Stimulated activated CD8-positive, alpha-beta memory T cell treated with anti-CD3 and anti-CD28 coated beads, Interleukin-2, amount 100 ng/mL, for 48 hours (primary cell): ENCODE measurements at regions not wholly inside any gene's neighbourhood (a gene's known extent, or its start where the extent isn't known, plus 50 kb on each side); places are given as distances from the start of the nearest gene placed in this dataset.
"Not testable (repeated sequence)": the region's sequence is repeated elsewhere in the genome, so short reads cannot be mapped to it uniquely, and the experiment has no call there.

Experiments used
- DNase-seq, 2 donors: peaks; one replicate each; pipeline ENCODE4 v3.0.0-alpha.2; 2020; ENCODE audit warnings: low read depth in 2 of 2

DNA sequence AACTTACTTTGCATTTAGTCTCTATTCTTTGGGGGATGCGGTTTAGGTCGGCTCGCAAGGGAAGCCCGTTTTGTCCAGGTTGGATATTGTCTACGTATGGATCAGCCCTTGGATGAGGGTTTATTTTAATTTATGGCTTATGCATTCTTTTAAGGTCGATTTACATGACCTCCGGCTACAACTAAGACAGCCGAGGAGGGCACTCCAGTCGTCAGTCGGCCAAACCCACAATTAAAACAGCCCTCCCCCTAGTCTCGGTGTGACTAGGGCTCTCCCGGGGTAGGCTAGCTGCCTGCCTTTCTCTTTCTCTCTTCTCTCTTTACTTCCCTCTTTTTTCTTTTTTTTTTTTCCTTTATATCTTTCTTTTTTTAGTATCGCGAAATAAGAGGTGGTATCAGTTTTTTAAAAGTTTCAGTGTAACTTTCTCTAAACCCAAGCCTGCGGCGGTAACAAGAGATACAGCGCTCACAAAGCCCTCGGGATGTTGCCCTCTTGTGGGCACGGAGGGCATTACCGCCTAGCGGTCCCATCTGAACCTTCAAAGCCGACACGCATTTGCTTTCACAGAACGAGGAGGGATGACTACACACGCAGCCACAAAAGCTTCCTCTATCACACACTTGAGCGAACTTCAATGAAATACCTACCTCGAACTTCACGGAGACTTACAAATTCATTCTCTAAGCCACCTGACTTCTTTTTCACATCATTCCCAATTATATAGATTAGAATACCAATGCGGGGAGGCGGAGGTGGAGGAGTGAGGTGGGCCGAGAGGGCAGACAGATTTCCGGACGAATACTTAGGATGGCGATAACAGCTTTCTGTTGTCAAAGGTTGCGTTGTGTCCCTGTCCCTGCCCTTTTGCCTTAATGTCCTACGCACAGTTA is 132.3 kb upstream of the C11orf58 start:
- DNase-seq = peak; percentile 68 to 82

DNA sequence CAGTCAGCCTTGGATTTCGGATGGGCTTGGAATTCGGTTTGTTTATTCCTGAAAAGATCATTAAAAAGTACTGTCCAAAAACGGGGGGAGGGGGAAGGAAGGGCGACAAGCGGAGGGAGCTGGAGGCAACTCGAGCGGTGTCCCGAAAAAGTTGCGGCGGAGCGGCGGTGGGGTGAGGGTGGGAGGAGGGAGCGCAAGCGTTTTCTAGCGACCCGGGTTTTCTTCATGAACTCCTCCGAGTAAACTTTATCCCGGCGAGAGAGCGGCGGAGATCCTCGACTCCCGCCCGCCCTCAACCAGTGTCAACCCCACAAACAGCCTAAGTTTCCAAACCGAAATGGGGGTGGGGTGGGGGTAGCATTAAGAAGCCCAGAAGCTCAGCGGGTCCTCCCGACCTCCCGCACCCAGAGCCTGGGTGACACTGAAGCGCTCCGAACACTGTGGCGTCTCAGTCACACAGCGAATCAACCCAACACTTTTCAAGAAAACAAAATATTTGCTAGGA is 133.0 kb upstream of the C11orf58 start:
- no peak for DNase-seq

DNA sequence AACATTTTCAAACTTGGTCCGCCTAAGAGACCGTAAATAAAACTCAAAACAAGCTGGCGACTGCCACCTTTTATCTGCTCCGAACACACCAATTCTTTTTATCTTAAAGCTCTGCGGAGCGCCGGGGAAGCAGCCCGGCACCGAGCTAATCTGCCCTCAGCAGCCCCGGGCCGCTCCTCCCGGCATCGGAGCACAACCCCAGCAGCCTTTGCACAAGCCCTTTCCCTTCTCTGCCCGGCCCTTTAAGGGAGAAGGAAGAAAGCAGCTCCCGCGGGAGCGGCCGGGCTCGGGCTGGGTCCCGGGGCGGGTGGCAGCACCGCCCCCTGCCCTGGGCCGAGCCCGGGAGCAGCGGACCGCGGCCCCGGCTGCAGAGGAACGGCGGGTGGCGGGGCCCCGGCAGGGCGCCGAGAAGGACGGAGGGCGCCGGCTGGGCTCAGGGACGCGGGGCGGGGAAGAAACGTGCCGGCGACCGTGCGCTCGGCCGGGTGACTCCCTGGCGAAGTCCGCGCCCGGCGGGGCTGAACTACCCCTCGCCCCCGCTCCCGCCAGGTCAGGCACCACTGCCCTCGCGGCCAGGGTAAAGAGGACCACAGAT is 133.6 kb upstream of the C11orf58 start:
- no peak for DNase-seq

DNA sequence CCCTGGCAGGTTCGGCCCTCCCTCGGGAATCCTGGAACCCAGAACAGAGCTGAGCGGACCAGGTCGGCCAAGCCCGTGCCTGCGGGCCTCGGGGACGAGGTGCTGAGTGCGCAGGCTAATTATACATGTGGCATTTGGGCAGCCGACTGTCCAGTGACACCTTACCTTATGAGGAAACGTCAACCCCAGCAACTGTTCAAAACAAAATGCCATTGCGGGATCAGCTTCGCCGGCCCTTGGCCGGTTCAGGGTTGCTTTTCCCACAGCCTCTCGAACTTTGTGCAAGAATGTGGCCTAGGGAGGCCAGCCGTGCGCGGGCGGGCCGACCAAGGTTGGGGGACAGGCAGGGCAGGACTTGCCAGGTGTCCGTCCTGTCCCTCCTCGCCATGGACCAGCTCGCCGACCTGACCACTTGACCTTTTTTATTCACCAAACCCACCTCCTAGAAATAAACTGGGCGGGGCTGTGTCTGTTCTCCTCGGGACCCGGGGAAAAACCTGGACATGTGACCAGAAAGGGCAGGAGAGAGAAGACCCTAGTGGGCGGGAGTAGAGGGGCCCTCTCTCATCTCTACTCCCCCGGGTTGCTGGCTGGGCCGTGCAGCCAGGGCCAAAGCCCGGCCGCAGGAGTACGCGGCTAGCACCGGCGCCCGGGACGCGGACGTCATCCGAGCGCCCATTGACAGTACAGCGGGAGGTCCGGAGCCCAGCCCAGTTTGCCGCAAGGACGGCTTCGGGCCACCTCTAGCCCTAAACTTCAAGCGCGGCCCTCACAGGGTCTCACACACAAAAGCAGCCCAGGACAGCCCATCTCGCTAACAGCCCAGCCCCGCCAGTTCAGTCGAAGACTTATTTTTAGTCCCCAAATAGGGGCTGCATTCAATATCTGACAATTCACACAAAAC is 134.3 kb upstream of the C11orf58 start:
- DNase-seq = no peak

DNA sequence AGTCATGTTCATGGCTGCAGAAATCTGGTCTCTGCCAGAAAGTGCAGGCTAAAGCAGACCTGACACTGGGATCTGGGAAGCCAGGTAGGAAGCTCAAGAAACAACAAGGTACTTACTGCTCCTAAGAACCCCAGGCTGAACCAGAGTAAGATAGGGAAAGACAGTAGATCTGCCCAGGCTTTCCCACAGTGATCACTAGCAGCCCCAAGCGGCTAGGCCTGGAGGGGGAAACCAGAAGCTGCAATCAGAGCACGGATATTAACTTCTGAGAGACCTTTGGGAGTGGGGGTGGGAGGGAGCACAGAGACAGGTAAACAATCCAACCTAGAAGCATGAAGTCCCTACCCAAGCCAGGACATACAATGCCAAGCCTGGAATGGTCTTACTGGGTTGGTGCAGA is 135.2 kb upstream of the C11orf58 start:
- no peak for DNase-seq

DNA sequence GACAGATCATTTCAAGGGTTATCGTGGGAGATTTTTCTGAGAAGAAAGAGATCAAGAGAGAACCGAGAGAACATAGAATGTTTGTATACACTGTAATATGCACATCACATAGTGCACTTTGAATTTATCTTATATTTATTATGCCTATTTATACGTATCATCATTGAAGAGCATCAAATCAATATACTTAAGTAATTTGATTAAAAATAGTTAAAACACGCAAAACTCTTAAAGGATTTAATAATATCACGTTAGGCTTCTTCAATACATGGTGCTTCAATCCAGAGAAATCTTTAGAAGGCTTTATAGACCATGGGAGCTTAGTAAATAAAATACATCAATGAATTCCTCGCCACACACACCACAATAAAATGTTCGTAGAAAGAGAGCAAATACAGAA is 139.5 kb upstream of the C11orf58 start:
- DNase-seq = no peak

DNA sequence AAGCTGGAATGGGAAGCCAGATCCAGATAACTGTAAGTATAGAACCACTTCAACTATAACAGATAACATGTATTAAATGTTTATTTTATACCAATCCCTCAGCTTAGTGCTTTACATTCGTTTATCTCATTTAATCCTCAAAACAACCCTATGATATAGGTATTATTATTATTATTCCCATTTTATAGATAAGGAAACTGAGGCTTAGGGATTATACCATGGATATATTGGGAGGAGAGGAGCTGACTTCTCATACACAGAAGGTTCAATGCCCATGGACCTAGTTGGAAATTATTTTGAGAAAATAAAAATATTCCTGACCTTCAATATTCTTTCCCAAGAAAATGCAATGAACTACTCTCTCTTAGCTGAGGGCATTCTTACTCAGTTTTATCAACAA is 140.4 kb upstream of the C11orf58 start:
- DNase-seq = no peak

DNA sequence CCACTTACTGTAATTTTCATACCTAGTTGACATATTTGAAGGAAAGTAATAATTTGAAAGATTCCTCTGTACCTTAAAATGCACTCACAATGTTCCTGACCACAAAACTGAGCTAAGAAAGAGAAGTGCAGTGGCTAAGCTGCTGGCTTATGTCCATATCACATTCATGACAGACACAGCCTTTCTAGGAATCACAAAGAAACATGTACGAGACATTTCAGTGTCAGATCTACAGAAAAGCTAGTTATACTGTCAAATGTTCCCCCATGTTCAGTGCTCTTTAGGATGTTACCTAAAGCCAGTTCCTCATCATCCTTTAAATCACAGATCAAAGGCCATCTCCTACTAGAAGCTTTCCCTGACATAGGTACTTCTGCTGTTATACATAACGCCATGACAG is 142.2 kb upstream of the C11orf58 start:
- no peak for DNase-seq

DNA sequence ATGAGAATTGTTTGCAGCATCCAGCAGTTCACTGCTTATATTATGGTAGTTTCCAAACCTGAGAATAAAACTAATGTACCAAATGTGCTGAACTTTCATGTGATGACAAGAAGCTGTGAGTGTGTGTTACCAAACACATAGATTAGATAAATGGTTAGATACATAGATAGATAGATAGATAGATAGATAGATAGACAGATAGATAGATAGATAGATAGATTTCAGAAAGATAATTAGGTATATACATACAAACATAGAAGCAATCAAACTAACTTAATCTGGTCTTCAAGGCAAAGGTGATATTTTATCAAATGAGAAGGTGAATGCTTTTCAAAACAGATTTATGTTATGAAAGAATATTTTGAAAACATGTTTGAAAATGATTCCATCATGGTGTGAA is 147.3 kb upstream of the C11orf58 start:
- DNase-seq = no peak

DNA sequence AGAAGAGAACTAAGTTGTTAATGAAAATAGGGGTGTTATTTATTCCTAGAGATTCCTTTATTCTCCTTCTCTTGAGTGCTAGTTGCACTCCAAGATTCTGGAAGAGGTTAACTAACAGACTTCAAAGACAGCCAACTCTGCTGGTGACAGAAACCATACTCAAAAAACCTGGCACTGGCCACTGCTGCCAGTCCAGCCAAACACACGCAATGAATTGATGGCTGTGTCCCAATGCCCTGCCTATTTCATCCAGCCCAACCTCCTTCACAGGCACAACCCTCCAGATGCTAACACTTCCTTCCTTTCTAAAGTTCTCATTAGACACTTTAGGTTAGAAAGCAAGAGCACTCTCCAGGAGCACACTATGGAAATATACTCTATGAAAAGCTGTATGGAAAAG is 150.8 kb upstream of the C11orf58 start:
- DNase-seq = no peak

DNA sequence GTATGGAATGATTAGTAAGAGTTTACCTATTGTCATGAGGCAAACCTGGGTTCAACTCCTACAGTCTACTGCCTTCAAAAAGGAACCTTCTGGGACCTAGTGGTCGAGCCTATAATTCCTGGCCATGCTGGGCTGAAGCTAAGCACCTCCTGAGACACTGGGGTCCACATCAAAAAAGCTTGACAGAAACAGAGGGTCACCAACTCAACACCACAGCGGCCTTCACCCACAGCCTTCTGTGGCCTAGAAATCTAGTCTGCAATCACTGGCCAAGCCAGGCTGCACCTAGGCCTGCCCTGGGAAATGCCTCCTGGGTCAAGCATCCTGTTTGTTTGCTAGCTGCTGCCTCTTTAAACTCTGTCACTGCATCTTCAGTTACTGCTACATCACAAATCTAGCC is 153.9 kb upstream of the C11orf58 start:
- DNase-seq = no peak

DNA sequence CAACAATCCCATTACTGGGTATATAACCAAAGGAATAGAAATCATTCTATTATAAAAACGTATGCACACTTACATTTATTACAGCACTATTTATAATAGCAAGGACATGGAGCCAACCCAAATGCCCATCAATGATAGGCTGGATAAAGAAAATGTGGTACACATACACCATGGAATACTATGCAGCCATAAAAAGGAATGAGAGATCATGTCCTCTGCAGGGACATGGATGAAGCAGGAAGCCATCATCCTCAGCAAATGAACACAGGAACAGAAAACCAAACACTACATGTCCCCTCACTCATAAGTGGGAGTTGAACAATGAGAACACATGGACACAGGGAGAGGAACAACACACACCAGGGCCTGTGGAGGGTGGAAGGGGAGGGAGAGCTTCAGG is 157.4 kb upstream of the C11orf58 start:
- DNase-seq = not testable (repeated sequence)

DNA sequence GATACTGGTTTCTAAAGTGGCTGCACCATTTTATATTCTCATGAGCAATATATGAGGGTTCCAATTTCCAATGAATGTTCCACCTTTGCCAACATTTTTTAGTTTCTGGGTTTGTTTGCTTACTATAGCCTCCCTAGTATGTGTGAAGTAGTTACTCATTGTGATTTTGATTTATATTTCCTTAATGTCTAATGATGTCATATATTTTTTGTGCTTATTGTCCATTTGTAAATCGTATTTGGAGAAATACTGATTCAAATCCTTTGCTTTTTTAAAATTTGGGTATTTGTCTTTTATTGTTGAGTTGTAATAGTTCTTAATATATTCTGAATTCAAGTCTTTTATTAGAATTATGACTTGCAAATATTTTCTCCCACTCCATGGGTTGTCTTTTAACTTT is 161.0 kb upstream of the C11orf58 start:
- no peak for DNase-seq

DNA sequence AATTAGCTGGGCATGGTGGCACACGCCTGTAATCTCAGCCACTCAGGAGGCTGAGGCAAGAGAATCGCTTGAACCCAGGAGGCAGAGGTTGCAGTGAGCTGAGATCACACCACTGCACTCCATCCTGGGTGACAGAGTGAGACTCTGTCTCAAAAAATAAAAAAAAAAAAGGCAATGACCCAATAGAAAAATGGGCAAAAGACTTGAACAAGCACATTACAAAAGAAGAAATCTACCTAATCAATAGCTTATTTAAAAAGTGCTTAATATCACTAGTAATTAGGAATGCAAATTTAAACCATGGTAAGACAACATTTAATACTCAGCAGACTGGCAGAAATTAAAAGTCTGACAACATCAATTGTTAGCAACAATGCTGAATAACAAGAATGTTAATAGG is 163.6 kb upstream of the C11orf58 start:
- not testable (repeated sequence) for DNase-seq

DNA sequence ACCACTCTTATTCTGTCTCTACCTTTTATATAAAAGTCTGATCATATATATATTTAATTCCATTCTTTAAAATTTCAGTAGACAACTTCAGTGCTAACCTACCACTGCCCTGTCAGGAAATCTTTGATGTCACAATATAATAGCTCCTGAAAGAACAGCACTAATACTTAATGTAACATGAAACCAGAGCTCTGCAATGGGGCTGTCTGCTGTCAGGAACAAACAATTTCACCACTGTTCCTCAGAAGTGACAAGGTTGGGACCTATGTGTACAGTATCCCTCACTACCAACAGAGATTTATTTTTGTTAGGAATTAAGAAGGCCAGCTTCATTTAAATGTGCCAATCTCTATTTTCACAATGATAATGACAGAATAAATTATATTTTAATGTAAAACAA is 165.5 kb upstream of the C11orf58 start:
- DNase-seq = no peak

DNA sequence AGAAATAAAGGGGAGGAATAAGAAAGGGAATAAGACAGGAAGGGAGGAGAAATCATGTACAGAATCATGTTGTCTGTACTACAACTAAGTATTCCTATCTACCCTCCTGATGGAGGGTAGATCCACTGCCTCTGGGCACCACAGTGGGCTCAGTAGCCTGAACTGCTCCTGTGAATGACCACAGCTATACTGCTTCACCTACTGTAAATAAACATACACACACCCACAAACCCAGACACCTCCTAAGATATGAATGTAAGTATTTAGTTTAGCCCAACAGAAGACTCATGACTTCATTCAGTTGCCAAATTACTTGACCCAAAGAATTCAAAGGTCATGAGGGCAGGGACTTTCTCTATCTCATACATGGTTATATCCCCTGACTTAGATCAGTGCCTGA is 177.3 kb upstream of the C11orf58 start:
- DNase-seq = no peak

DNA sequence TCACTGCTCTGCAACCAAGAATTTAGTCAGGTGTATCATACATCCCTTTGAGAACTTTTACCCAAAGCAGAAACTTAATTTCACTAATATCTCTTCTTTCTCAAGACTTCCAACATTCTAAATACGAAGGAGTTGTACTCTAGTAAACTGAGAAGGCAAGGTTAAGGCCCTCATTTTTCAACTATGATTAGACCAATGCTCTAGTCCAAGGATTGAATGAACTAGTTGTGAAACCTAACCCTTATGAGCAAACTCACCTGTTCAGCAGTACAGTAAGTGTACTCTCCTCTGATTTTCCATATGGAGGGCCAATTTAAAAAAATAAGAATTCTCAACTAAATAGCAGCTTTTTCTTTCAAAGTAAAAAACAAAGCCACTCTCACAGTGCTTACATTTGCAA is 180.0 kb upstream of the C11orf58 start:
- DNase-seq = no peak

DNA sequence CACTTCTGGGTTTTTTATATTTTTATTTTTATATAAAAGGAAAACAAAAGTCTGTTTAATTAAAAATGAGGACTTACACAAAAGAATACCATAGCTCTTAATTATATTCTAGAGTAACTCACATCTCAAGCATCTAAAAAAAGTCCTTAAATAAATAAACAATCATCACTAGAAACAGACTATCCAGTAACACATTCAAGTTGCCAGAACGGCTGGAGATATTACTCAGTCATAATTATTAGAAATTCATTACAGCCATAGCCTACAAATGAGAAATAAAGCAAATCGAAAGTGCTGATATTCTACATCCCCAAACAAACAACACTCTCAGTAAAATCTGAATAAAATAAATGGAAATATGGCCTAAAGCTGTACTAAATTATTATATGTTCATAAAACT is 182.5 kb upstream of the C11orf58 start:
- DNase-seq = no peak

DNA sequence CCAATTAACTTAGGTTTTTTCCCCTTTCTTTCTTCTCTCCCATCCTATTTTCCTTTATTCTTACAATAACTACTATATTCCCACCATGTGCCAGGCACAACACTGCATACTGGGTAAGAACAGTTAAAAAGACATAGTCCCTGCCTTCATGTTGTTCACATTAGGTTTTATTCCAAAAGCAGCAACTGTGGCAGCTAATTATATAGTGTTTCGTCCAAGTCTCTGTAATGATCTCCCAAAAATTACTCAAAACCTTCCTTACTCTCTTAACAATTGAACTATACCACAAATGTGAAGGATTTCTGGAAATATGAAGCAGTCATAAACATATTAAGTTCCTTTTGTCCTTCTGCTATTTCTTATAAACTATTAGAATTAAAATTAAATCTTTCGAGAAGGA is 184.1 kb upstream of the C11orf58 start:
- DNase-seq = no peak

DNA sequence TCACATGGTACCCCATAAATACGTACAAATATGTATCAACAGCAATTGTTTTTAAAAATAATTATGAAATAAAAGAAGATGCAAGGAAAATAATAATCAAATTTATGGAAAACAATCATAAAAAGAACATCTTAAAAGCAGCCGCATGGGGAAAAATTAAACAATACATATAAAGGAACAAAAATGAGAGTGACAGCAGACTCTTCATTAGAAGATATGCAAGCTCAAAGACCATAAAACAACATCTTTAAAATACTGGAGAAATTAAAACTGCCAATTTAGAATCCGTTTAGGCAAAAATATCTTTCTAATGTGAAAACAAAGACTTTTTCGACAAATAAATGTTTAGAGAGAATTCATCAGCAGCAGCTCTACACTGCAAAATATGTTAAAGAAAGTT is 190.6 kb upstream of the C11orf58 start:
- no peak for DNase-seq

DNA sequence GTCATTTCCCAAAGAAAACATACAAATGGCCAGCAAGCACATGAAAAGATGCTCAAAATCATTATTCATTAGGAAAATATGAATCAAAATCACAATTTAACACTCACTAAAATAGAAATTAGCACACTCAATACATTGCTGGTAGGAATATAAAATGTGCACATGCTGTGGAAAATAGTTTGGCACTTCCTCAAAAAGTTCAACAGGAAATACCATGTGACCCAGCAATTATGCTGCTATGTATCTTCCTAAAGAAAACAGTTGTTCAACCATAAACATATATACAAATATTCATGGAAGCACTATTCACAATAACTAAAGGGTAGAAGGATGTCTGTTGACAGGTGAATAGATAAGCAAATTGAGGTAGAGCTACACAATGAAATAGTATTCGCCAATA is 187.3 kb upstream of the SOX6 start:
- DNase-seq = no peak

DNA sequence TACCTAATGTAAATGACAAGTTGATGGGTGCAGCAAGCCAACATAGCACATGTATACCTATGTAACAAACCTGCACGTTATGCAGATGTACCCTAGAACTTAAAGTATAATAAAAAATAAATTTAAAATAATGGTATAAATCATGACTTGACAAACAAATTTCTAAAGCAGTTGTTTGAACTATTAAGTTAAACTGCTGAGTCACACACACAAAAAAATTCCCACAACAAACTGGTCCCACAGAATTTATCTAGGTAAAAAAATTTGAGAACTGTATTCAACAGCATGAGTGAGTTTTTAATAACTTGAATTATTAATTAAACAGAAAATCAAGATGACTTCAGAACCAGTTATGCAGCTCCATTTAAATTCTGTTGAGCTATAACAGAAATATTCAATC is 186.0 kb upstream of the SOX6 start:
- no peak for DNase-seq
